ENCODE measurements at regions not wholly inside any gene's neighbourhood (a gene's known extent, or its start where the extent isn't known, plus 50 kb on each side); places are given as distances from the start of the nearest gene placed in this dataset.

DNA sequence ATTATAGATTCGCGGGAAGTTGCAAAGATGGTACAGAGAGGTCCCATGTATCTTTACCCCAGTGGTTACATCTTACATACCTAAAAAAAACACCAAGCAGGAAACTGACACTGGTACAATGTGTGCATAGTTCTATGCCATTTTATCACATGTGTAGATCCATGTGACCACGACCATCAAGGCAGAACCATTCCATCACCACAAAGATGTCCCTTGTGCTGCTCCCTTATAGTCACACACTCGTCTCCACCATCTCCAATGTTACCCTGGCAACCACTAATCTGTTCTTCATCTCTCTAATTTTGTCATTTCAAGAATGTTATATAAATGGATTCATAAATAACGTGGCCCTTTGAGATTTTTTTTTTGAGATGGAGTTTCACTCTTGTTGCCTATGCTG lies 156.9 kb upstream of the MAGI3 start (continued):
- no peak for TF ChIP-seq CHD7 (IDR thresholded peaks at IDR 0.05; ENCODE audit: insufficient replicate concordance, low read length)

All from H1 (cell line).